ENCODE measurements at regions not wholly inside any gene's neighbourhood (a gene's known extent, or its start where the extent isn't known, plus 50 kb on each side); places are given as distances from the start of the nearest gene placed in this dataset.

- no peak for DNase-seq (ENCODE audit: low read depth in 2 of 2)
Observed at GRCh38 chr21:37967036-37967435, 50.8 kb upstream of the KCNJ6 start.

- no peak for DNase-seq (ENCODE audit: low read depth in 2 of 2)
Observed at GRCh38 chr21:37968744-37969143, 52.5 kb upstream of the KCNJ6 start.

- DNase-seq (ENCODE audit: low read depth in 2 of 2) = no peak
Observed at GRCh38 chr21:37970548-37970947, 54.3 kb upstream of the KCNJ6 start.

- no peak for DNase-seq (ENCODE audit: low read depth in 2 of 2)
Observed at GRCh38 chr21:37971390-37971950, 55.2 kb upstream of the KCNJ6 start.

GRCh38 chr21:37974081-37974480, 57.8 kb upstream of the KCNJ6 start:
- DNase-seq (ENCODE audit: low read depth in 2 of 2) = no peak

GRCh38 chr21:37982496-37983318, 66.5 kb upstream of the KCNJ6 start:
- DNase-seq (ENCODE audit: low read depth in 2 of 2) = no peak

GRCh38 chr21:37983336-37984095, 67.3 kb upstream of the KCNJ6 start:
- DNase-seq (ENCODE audit: low read depth in 2 of 2) = no peak

GRCh38 chr21:37984416-37984815, 68.2 kb upstream of the KCNJ6 start:
- DNase-seq (ENCODE audit: low read depth in 2 of 2) = no peak

- no peak for DNase-seq (ENCODE audit: low read depth in 2 of 2)
Observed at GRCh38 chr21:37986000-37986399, 69.7 kb upstream of the KCNJ6 start.

- no peak for DNase-seq (ENCODE audit: low read depth in 2 of 2)
Observed at GRCh38 chr21:37986751-37987399, 70.6 kb upstream of the KCNJ6 start.

GRCh38 chr21:37987668-37988067, 71.4 kb upstream of the KCNJ6 start:
- no peak for DNase-seq (ENCODE audit: low read depth in 2 of 2)

GRCh38 chr21:37993071-37993470, 76.8 kb upstream of the KCNJ6 start:
- DNase-seq (ENCODE audit: low read depth in 2 of 2) = no peak

GRCh38 chr21:37994211-37994610, 78.0 kb upstream of the KCNJ6 start:
- DNase-seq (ENCODE audit: low read depth in 2 of 2) = no peak

- no peak for DNase-seq (ENCODE audit: low read depth in 2 of 2)
Observed at GRCh38 chr21:38012672-38013071, 96.4 kb upstream of the KCNJ6 start.

- no peak for DNase-seq (ENCODE audit: low read depth in 2 of 2)
Observed at GRCh38 chr21:38013741-38014140, 97.5 kb upstream of the KCNJ6 start.

GRCh38 chr21:38014298-38014697, 98.0 kb upstream of the KCNJ6 start:
- DNase-seq (ENCODE audit: low read depth in 2 of 2) = no peak

- no peak for DNase-seq (ENCODE audit: low read depth in 2 of 2)
Observed at GRCh38 chr21:38027901-38028498, 111.7 kb upstream of the KCNJ6 start.

GRCh38 chr21:38032082-38032801, 116.0 kb upstream of the KCNJ6 start:
- DNase-seq (ENCODE audit: low read depth in 2 of 2) = no peak

- no peak for DNase-seq (ENCODE audit: low read depth in 2 of 2)
Observed at GRCh38 chr21:38036016-38036415, 119.8 kb upstream of the KCNJ6 start.

GRCh38 chr21:38037416-38037815, 121.2 kb upstream of the KCNJ6 start:
- DNase-seq (ENCODE audit: low read depth in 2 of 2) = peak in 1 of 2 experiments; percentile 7

- DNase-seq (ENCODE audit: low read depth in 2 of 2) = no peak
Observed at GRCh38 chr21:38039369-38039768, 123.1 kb upstream of the KCNJ6 start.

All from fibroblast of skin of left biceps (primary cell).